ENCODE measurements at regions not wholly inside any gene's neighbourhood (a gene's known extent, or its start where the extent isn't known, plus 50 kb on each side); places are given as distances from the start of the nearest gene placed in this dataset.
A peak's percentile ranks its signal among the peaks of the same experiment; 100 is the strongest.

GRCh38 chr5:124457101-124457500 lies 289.3 kb downstream of the ZNF608 start:
- H2BK120ac ChIP-seq (replicated peaks; ENCODE audit: low read depth, low read length): no peak overlapping the region
- no peak overlapping the region for H2BK12ac ChIP-seq (ENCODE audit: low read depth, low read length)
- H3K27ac ChIP-seq (ENCODE audit: low read depth, low read length): no peak overlapping the region
- H2AFZ ChIP-seq (ENCODE audit: low read length): no peak overlapping the region
- WGBS, 2 experiments (ENCODE audit: extremely low coverage in 1 of 2, insufficient coverage in 1 of 2, insufficient read length in 1 of 2, insufficient replicate concordance in 2 of 2, low coverage in 1 of 2, low lambda C conversion rate in 2 of 2, missing lambda C conversion rate in 1 of 2): 89% methylated on average over 5 of the region's 5 CpGs; no CpG with 5 or more reads in 1 of the 2 experiments
- H3K9ac ChIP-seq (replicated peaks in 1 of 4; ENCODE audit: extremely low read depth in 1 of 4, low read depth in 3 of 4, low read length in 3 of 4): no peak overlapping the region
- no peak overlapping the region for H3K4ac ChIP-seq (replicated peaks; ENCODE audit: insufficient read length, low read depth, low read length)
- H4K91ac ChIP-seq (replicated peaks; ENCODE audit: insufficient read length, low read length): peak overlapping the region; percentile 14
- DNase-seq (ENCODE audit: low read depth in 1 of 2, low spot score in 2 of 2) (no peak), FAIRE-seq (no peak)
- H3K4me2 ChIP-seq (ENCODE audit: insufficient read depth in 1 of 2, low read depth in 2 of 2, low read length in 2 of 2): no peak overlapping the region
- no peak overlapping the region for H3K18ac ChIP-seq (ENCODE audit: extremely low read depth, low read length)
- no peak overlapping the region for H2AK5ac ChIP-seq (ENCODE audit: low read depth, low read length)
- no peaks in the 10 kb centered on the region for H3K27me3 ChIP-seq (replicated peaks in 1 of 4; ENCODE audit: control insufficient read depth in 3 of 4, extremely low read depth in 1 of 4, insufficient read depth in 3 of 4, low read length in 3 of 4)
- ChIA-PET CTCF (ENCODE audit: partially characterized antibody) (interaction anchor here (0.6 to 2.0 kb wide), 4 partner anchors 8 to 1850 kb away, joined by 3 to 5 read pairs (median 3); no protein-coding TSS in a partner anchor), POLR2A (ENCODE audit: partially characterized antibody) (no interaction called here)
- H3K9me3 ChIP-seq (ENCODE audit: insufficient read depth in 2 of 2, low read depth in 1 of 2, low read length in 1 of 2): no peaks in the 10 kb centered on the region; a peak in 1 of 4 replicates
- no peaks in the 10 kb centered on the region for H3K79me2 ChIP-seq (ENCODE audit: control insufficient read depth in 1 of 2, insufficient read depth in 2 of 2, low read length in 2 of 2)
- H3K56ac ChIP-seq (replicated peaks; ENCODE audit: insufficient read length, low read depth, low read length): no peak overlapping the region
- no peaks in the 10 kb centered on the region; a peak in 1 of 8 replicates for H3K36me3 ChIP-seq (ENCODE audit: control insufficient read depth in 2 of 4, insufficient read depth in 4 of 4, low read length in 3 of 4)
- no peak overlapping the region for H4K5ac ChIP-seq (ENCODE audit: insufficient read length, low read depth, low read length)
- no peak overlapping the region for H4K8ac ChIP-seq (ENCODE audit: extremely low read depth, insufficient read depth, low read length)
- H3K79me1 ChIP-seq (ENCODE audit: low read depth, low read length): no peaks in the 10 kb centered on the region
- peaks cover 0 to 4% (median 1%) of the 10 kb centered on the region in 4 experiments; a peak in 1 of 7 replicates for H3K4me1 ChIP-seq (replicated peaks in 1 of 4; ENCODE audit: control insufficient read depth in 3 of 4, insufficient read depth in 4 of 4, low read length in 3 of 4)
- no peak overlapping the region for H3K14ac ChIP-seq (ENCODE audit: insufficient read length)
- H2BK5ac ChIP-seq (ENCODE audit: low read depth, low read length): no peak overlapping the region
- no peak overlapping the region; the same call in 1 of the 2 replicates for H2BK20ac ChIP-seq (ENCODE audit: low read length)
- H3K23me2 ChIP-seq (ENCODE audit: low read depth, low read length): no peaks in the 10 kb centered on the region
- no peaks in the 10 kb centered on the region for H4K20me1 ChIP-seq (replicated peaks in 1 of 2; ENCODE audit: control insufficient read depth in 1 of 2, insufficient read depth in 2 of 2, low read length in 2 of 2)
- H2BK15ac ChIP-seq (ENCODE audit: low read length): no peak overlapping the region
- TF ChIP-seq KDM4A (IDR thresholded peaks at IDR 0.05; ENCODE audit: low read depth, low read length, severe bottlenecking): no peak
- no peak for TF ChIP-seq JUN (IDR thresholded peaks at IDR 0.05; ENCODE audit: low read depth, low read length)
- TF ChIP-seq EP300 (IDR thresholded peaks at IDR 0.05; ENCODE audit: borderline replicate concordance in 1 of 2, low read depth in 2 of 2, low read length in 2 of 2): no peak
- no peak for TF ChIP-seq CREB1 (IDR thresholded peaks at IDR 0.05)
- no peak for TF ChIP-seq TAF1 (IDR thresholded peaks at IDR 0.05; ENCODE audit: low read depth, low read length)
- TF ChIP-seq, protein P1, sequence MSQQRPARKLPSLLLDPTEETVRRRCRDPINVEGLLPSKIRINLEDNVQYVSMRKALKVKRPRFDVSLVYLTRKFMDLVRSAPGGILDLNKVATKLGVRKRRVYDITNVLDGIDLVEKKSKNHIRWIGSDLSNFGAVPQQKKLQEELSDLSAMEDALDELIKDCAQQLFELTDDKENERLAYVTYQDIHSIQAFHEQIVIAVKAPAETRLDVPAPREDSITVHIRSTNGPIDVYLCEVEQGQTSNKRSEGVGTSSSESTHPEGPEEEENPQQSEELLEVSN (IDR thresholded peaks at IDR 0.05): no peak
- TF ChIP-seq TBP (IDR thresholded peaks at IDR 0.05; ENCODE audit: low read depth, low read length): no peak
- no peak for TF ChIP-seq ASH2L (IDR thresholded peaks at IDR 0.05; ENCODE audit: low read length)
- no peak for TF ChIP-seq YY1 (IDR thresholded peaks at IDR 0.05; ENCODE audit: low read depth, low read length)
- no peak for TF ChIP-seq CBX5 (IDR thresholded peaks at IDR 0.05; ENCODE audit: low read depth, low read length)
- no peak for TF ChIP-seq ZNF274 (IDR thresholded peaks at IDR 0.05; ENCODE audit: borderline replicate concordance, extremely low read depth, low read length)
- no peak for TF ChIP-seq RAD21 (IDR thresholded peaks at IDR 0.05 in 1 of 2, conservative IDR thresholded peaks at IDR 0.05 in 1 of 2; ENCODE audit: low read depth in 2 of 2, low read length in 2 of 2)
- TF ChIP-seq SUZ12 (IDR thresholded peaks at IDR 0.05; ENCODE audit: low read length): no peak
- H3K4me3 ChIP-seq (ENCODE audit: extremely low read depth in 1 of 4, insufficient read depth in 2 of 4, low read depth in 3 of 4, low read length in 4 of 4): no peak overlapping the region
- no peak overlapping the region for H3K23ac ChIP-seq (ENCODE audit: insufficient read length)

All from H1 (cell line).